Type B pancreatic cell (in vitro differentiated cells): ENCODE measurements at regions not wholly inside any gene's neighbourhood (a gene's known extent, or its start where the extent isn't known, plus 50 kb on each side); places are given as distances from the start of the nearest gene placed in this dataset.

Experiments
- DNase-seq: peaks from one replicate; pipeline ENCODE4 v3.0.0; 2021; ENCODE audit warnings: mixed read lengths; ENCODE audit not compliant: unreplicated experiment; ENCODE audit errors: extremely low spot score
- H3K27ac Mint-ChIP-seq: 2 replicates; pipeline ENCODE4 v1.8.0; 2021; ENCODE audit warnings: mild to moderate bottlenecking, mixed read lengths
- H3K27me3 Mint-ChIP-seq: 2 replicates; pipeline ENCODE4 v1.8.0; 2021; ENCODE audit warnings: mixed read lengths
- H3K36me3 Mint-ChIP-seq: 2 replicates; pipeline ENCODE4 v1.8.0; 2021; ENCODE audit warnings: mixed read lengths
- H3K4me1 Mint-ChIP-seq: one replicate; pipeline ENCODE4 v1.8.0; 2021; ENCODE audit warnings: mixed read lengths; ENCODE audit not compliant: unreplicated experiment
- H3K4me3 Mint-ChIP-seq: 2 replicates; pipeline ENCODE4 v1.8.0; 2021; ENCODE audit warnings: mild to moderate bottlenecking, mixed read lengths
- H3K9me3 Mint-ChIP-seq: 2 replicates; pipeline ENCODE4 v1.8.0; 2021; ENCODE audit warnings: mixed read lengths
- TF ChIP-seq, protein P1 (sequence below): fragments of 200-600 bp; sonication (generic); conservative IDR thresholded peaks from 2 replicates; pipeline ENCODE4 v1.5.0; 2021; ENCODE audit warnings: antibody characterized with exemption, mild to moderate bottlenecking

DNA sequence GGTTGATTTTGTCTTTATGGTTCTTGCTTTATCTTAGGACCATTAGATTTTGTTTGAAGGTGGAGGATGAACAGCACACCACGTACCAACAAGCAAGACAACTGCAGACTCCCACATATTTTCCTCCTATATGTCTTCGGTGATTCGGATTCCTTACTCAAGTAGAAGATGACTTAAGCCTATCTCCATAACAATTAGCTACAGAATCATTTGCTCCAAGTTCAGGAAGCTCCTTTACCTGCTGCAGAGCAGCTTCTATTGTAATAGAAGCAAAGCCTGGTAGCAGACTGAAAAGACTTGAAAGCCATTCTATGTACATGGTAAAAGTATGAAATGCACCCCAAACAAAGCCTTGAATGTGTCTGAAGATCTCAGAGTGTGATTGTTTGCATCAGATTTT lies 229.0 kb downstream of the SOX2 start:
- TF ChIP-seq, protein P1, sequence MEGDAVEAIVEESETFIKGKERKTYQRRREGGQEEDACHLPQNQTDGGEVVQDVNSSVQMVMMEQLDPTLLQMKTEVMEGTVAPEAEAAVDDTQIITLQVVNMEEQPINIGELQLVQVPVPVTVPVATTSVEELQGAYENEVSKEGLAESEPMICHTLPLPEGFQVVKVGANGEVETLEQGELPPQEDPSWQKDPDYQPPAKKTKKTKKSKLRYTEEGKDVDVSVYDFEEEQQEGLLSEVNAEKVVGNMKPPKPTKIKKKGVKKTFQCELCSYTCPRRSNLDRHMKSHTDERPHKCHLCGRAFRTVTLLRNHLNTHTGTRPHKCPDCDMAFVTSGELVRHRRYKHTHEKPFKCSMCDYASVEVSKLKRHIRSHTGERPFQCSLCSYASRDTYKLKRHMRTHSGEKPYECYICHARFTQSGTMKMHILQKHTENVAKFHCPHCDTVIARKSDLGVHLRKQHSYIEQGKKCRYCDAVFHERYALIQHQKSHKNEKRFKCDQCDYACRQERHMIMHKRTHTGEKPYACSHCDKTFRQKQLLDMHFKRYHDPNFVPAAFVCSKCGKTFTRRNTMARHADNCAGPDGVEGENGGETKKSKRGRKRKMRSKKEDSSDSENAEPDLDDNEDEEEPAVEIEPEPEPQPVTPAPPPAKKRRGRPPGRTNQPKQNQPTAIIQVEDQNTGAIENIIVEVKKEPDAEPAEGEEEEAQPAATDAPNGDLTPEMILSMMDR: no peak
- no peaks in the 10 kb centered on the region for H3K36me3 Mint-ChIP-seq
- no peak overlapping the region for H3K4me3 Mint-ChIP-seq
- H3K27me3 Mint-ChIP-seq: peaks cover 11% of the 10 kb centered on the region
- no peak for DNase-seq
- H3K4me1 Mint-ChIP-seq: peaks cover 33% of the 10 kb centered on the region
- no peak overlapping the region for H3K27ac Mint-ChIP-seq
- no peaks in the 10 kb centered on the region for H3K9me3 Mint-ChIP-seq

DNA sequence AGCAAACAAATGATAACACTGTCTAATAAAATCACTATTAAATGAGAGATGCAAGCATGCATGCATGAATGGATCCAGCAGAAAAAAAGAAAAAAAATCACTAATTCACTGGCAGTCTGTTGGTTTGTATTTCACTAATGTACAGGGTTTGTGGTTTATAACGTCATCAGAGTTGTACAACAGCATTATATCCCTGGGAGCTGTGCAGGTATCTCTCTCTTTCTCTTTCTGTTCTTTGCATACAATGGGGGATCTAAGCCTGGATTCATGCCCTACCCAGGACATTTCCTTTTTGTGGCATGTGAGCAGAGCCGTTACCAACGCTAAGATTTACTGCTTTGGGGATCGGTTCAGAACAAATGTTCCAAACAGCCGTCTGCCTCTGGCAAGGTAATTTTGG lies 229.5 kb downstream of the SOX2 start:
- Mint-ChIP-seq H3K27me3 (peaks cover 11% of the 10 kb centered on the region), H3K9me3 (no peaks in the 10 kb centered on the region), H3K4me3 (peak overlapping the region; percentile 51), H3K27ac (peak overlapping the region; percentile 68), H3K36me3 (no peaks in the 10 kb centered on the region), H3K4me1 (peaks cover 33% of the 10 kb centered on the region)
- no peak for DNase-seq
- TF ChIP-seq, protein P1: no peak

DNA sequence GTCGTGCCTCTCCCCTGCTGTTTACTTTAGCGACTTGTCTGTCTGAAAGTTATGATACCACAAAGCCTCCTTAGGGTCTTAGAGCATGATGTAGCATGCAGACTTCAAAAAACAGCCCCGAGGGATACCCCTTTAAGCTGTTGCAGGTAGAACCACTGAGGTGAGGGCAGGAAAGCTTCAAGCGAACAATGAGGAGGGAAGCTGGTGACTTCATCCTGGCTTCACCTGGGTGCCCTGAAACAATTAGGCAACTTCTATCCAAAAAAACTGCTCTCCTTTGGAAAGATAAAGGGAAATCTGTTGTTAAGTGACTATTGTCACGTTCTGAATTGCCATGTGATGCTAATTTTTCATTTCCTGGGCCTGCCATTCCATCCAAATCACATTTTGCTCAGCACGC lies 231.6 kb downstream of the SOX2 start:
- H3K9me3 Mint-ChIP-seq: no peaks in the 10 kb centered on the region
- H3K36me3 Mint-ChIP-seq: no peaks in the 10 kb centered on the region
- TF ChIP-seq, protein P1: no peak
- peak overlapping the region; percentile 3 for H3K4me3 Mint-ChIP-seq
- H3K27me3 Mint-ChIP-seq: peaks cover 11% of the 10 kb centered on the region
- no peak for DNase-seq
- H3K27ac Mint-ChIP-seq: peak overlapping the region; percentile 85
- peaks cover 33% of the 10 kb centered on the region for H3K4me1 Mint-ChIP-seq

DNA sequence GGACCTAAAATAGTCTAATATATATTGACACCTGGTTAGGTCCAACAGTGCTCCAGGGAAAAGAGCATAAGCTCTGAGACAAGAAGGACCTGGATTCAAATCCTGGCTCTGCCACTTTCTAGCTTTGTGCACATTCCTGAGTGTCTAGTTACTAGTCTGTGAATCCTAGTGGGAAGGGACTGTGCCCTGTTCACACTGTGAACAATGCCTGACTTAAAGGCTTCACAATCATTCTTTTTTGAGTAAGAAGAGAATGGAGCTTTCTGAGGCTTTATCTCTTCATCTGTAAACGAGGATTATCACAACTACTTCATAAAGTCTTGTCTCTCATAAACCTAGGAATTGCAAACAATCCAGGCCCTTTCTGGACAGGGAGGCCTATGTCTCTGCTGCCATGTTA lies 235.9 kb downstream of the SOX2 start:
- no peak overlapping the region for H3K27ac Mint-ChIP-seq
- no peaks in the 10 kb centered on the region for H3K36me3 Mint-ChIP-seq
- H3K27me3 Mint-ChIP-seq: no peaks in the 10 kb centered on the region
- TF ChIP-seq, protein P1: no peak
- H3K9me3 Mint-ChIP-seq: no peaks in the 10 kb centered on the region
- no peak for DNase-seq
- no peak overlapping the region for H3K4me3 Mint-ChIP-seq
- H3K4me1 Mint-ChIP-seq: peaks cover 10% of the 10 kb centered on the region

DNA sequence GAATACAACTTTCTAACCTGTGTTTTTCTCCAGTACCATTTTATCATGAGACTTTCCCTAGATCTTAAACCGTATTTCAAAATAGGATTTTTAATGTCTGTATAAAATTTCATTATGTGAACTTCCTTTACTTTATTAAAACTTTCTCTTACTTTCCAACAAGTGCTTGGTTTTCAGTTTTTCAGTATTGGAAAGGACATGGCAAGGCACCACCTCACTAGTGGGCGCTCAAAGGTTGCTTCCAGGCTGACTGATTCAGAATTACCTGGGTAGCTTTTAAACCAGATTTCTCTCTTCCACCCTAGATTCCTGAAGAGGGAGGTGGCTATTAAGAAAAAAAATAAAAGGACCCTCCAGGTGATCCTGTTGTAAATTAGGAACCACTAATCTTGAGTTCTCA lies 236.6 kb downstream of the SOX2 start:
- TF ChIP-seq, protein P1: no peak
- Mint-ChIP-seq H3K36me3 (no peaks in the 10 kb centered on the region), H3K27me3 (no peaks in the 10 kb centered on the region), H3K27ac (no peak overlapping the region), H3K9me3 (no peaks in the 10 kb centered on the region), H3K4me1 (peaks cover 3% of the 10 kb centered on the region), H3K4me3 (no peak overlapping the region)
- no peak for DNase-seq

DNA sequence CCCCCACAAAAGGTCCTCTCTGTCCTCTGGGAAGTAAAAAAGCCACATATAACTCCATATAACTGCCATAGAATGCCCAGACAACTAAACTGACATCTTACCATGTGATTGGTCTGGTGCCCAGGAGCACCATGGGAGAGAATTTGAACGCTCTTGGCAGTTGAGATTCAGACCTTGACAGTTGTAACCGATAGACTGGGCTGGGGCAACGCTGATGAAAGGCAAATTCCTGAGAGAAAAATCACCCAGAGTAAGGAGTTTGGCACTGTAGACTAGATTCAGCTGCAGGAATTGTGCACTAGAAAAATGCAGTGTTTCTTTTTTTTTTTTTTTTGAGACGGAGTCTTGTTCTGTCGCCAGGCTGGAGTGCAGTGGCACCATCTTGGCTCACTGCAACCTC lies 240.5 kb downstream of the SOX2 start:
- H3K36me3 Mint-ChIP-seq: no peaks in the 10 kb centered on the region
- H3K4me3 Mint-ChIP-seq: no peak overlapping the region
- no peaks in the 10 kb centered on the region for H3K9me3 Mint-ChIP-seq
- peaks cover 8% of the 10 kb centered on the region for H3K4me1 Mint-ChIP-seq
- H3K27me3 Mint-ChIP-seq: no peaks in the 10 kb centered on the region
- H3K27ac Mint-ChIP-seq: no peak overlapping the region
- TF ChIP-seq, protein P1: no peak
- no peak for DNase-seq
